HG03457 (cell line): ENCODE measurements at regions not wholly inside any gene's neighbourhood (a gene's known extent, or its start where the extent isn't known, plus 50 kb on each side); places are given as distances from the start of the nearest gene placed in this dataset.

Source experiments
- ATAC-seq: cut with Tn5 transposase; IDR thresholded peaks from one replicate; pipeline ENCODE4 v1.9.1; 2021; ENCODE audit warnings: moderate number of reproducible peaks; ENCODE audit not compliant: unreplicated experiment

DNA sequence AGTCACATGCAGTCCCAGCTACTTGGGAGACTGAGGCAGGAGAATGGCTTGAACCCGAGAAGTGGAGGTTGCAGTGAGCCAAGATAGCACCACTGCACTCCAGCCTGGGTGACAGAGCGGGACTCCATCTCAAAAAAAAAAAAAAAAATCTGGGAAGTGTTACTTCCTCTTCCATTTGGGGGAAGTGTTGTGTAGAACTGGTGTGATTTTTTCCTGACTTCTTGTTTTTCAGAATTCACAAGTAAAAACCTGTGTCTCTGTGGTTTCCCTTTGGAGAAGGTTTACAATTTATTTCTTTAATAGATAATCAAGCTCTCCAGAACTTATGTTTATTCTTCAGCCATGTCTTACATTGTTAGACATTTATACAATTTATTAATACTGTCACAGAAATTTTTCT lies 396.1 kb downstream of the BRD1 start:
- ATAC-seq, result no peak

DNA sequence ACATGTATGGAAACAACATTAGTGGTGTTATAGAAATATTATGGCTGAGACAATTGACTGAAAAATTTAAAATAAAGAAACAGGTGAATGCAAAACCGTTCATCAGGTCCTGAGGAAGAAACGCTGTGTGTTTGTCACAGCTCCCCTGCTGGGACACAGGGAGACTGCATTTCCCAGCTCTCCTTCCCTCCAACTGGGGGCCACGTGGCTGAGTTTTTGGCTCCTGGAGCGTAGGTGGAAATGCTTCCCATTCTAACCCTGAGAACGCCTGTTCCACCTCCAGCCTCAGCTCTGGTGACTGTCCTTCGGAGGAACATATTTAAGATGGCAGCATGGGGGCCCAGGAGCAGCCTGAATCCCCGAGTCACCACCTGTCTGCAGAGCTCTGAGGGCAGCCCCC lies 398.6 kb downstream of the BRD1 start:
- no peak for ATAC-seq

GRCh38 chr22:49427941-49428340 lies 399.7 kb downstream of the BRD1 start:
- no peak for ATAC-seq

DNA sequence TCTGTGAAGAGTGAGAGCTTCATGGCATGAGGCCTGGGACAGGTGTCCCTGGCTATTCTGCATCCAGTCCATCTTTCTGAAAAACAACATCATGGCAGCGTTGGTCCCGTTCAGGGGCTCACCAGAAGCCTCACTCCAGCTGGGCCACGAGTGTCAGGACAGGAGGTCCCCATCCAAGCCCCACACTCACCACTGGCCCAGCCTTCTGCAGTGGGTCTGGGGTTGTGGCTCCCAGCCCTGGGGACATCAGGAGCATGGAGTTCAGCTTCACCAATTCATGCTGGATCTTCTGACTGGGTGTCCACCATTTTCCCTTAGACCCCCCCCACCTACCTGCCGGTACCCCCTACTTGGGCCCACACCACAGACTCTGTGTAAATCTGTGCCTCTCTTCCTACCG lies 400.3 kb downstream of the BRD1 start:
- no peak for ATAC-seq

DNA sequence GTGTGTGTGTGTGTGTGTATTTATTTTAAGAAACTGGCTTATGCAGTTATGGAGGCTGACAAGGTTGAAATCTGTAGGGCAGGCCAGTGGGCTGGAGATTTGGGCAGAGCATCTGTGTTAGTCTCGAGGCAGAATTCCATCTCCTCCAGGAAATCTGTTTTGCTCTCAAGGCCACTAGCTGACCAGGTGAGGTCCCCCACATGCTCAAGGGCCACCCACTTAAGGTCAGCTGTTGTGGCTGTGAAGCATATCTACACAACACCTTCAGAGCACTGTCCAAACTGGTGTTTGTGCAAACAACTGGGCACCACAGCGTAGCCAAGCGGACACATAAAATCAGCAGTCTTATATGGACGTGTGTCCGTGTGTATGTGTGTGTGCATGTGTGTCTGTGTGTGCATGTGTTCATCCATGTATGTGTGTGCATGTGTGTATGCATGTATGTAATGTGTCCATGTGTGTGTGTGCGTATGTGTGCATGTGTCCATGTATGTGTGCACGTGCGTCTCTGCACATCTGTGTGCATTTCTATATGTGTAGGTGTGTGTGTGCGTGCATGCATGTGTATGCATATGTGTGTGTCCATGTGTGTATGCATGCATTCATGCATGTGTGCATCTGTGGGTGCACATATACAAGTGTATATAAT lies 400.9 kb downstream of the BRD1 start:
- no peak for ATAC-seq

DNA sequence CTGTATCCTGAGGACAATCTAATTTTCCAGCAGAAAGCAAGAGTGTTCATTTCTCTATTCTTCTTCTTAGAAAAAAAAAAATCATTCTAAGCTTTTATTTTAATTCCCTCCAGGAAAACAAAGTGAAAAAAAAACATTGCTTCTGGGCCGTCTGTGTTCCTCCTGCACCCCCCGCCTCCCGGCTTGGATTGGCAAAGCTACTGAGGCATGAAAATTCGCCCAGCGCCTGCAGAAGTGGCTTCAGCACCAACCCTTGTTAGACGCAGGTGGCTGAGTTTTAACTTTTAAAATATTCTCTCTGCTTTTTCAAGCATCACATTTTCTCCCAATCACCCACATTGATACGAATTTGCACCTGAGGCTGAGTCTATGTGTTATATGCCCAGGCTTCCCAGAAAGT lies 401.6 kb downstream of the BRD1 start:
- ATAC-seq, result no peak

DNA sequence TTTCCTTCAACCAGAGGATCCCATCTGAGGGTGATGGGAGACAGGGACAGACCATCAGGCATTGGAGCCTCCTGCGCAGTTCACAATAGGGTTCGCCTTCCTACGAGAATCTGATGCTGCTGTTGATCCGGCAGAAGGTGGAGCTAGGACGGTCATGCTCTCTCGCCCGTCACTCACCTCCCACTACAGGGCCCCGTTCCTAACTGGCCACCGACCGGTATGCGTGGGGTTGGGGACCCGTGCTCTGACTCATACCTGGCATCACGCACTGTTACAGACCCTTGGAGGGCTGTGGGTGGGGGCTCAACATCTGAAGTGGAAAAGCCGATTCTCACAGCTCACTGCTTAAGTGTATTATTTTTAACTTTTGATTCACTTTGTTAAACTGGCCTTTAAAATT lies 402.3 kb downstream of the BRD1 start:
- no peak for ATAC-seq

DNA sequence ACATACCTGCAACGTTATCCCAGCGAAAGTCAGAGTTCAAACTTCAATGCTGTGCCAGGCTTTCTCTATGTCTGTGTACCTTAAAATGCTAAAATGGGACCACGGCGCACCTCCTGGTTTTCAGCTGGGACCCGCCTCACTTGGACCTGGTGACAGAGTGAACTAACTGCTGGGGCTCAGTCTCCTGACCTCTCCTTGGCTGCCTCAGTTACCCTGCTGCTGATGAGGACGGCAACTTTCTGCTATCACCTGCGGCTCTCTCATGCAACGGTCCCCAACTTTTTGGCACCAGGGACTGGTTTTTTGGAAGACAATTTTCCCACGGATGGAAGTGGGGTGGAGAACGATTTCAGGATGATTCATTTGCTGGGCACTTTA lies 402.8 kb downstream of the BRD1 start:
- ATAC-seq, result no peak

DNA sequence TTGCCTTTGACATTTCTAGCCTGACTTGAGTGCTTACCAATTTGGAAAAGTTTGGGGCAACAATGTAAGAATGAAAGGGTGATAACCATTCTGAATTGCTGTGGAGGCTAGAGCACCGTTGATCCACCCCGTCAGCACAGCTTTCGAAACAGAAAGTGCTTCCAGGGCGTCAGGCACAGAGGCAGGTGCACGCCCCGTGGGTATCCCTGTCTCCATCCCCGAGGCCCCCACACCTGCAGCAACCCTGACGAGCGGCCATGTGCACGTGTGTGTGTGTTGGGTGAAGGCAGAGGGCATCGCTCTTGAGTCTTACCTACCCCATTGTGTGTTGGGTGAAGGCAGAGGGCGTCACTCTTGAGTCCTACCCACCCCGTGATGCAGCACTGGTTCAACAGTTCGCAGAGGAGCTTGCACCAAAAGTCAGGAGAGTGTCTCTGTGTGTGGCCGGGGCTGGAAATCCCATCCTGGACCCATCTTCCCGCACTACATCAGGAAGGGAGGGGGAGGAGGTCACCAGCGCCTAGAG lies 404.5 kb downstream of the BRD1 start:
- ATAC-seq, result no peak

DNA sequence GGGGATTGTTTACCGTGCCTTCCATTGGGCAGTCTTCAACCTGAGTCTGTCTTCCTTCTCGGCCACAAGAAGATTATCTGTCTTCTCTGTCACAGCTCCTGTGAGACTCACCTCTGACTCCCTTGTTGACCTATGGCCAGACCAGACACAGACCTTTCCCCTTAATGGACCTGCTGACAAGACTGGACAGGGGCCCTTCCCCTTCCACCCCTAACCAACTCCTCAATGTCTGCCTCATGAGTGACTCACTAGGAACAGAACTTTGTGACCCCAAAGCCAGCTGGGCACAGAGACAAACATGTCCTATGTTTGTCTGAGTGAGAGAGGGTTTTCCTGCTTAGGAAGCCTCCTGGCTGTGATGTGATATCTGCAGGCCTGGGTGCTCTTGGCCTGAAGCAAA lies 405.0 kb downstream of the BRD1 start:
- ATAC-seq, result no peak

DNA sequence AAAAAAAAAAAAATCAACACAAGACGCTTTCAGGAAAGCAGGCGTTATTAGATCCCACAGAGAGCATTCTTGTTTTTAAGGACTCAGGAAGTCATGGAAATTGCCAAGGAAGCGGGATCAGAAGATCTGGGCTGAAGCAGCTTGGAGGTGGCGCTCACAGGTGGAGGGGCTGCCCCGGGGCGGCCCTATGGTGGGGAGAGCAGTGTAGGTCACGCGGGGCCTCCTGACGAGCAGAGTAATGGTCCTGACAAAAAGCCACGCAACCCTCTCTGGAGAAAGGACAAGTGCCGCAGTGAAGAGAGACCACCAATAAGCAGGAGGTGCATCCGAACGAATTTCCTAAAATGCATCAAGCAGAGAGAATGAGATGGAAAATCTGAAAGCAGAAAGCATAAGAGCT lies 407.0 kb downstream of the BRD1 start:
- no peak for ATAC-seq

DNA sequence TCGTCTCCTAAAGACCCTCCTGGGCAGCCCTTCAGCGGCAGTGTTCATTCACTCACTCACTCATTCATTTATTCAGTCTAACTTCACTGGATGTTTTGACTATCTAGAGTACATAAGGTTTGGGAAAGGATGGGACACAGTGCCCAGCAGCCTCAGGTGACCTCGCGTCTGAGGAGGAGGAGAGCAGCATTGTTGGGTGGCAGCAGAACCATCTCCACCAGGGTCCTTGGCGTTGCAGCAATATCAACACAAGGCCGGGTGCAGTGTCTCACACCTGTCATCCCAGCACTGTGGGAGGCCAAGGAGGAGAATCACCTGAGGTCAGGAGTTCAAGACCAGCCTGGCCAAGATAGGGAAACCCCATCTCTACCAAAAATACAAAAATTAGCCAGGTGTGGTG lies 408.0 kb downstream of the BRD1 start:
- ATAC-seq, result no peak

GRCh38 chr22:49418943-49419342 lies 408.7 kb downstream of the BRD1 start:
- no peak for ATAC-seq

DNA sequence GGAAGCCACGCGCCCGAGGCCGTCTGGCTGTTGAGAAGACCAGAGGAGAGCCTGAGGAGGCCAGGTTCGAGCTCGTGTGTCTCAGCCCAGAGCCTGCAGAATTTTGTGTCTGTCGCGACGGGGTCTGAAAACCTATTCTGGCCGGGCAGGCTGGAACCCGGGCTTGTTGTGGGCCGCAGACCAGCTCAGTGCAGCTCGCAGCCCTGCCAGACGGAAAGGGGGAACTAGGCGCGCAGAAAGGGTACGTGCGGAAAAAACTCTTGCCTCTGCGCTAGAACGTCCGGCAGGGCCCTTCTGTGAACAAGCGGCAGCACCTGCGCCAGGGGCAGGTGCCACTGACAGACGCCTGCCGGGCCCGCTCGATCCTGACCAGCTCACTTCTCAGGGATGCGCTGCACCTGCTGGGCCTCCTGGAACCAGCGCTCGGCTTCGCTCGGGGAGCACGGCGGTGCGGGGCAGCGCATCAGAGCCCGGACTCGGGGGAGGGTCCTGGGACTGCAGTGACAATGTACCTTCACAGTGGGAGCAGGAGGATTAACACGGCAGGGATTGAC lies 409.3 kb downstream of the BRD1 start:
- ATAC-seq, result no peak

DNA sequence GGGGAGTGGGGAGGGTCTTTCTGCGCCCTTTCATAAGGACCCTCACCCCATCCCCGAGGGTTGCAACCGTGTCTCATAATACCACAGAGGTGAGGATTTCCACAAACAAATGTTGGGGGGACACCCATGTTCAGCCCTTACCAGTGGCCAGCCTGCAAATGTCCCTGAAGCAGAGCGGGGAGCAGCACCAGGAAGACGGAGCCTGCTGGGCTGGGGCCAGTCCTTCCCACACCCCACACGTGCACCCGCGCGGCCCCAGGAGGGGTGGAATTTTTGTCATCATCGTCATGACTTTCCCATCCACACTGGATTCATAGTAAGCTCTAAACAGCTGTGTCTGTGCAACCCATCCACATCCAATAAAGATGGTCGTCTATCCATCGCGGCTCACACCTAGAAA lies 409.8 kb downstream of the BRD1 start:
- no peak for ATAC-seq

- ATAC-seq, result no peak
Observed at GRCh38 chr22:49417326-49417725, 410.3 kb downstream of the BRD1 start.

GRCh38 chr22:49415151-49415951 lies 412.3 kb downstream of the BRD1 start:
- ATAC-seq, result no peak

GRCh38 chr22:49413551-49413950 lies 414.1 kb downstream of the BRD1 start:
- no peak for ATAC-seq

- no peak for ATAC-seq
Observed at GRCh38 chr22:49413146-49413545, 414.5 kb downstream of the BRD1 start.

- ATAC-seq, result no peak
Observed at GRCh38 chr22:49412236-49412635, 415.4 kb downstream of the BRD1 start.

GRCh38 chr22:49411236-49411635 lies 416.4 kb downstream of the BRD1 start:
- no peak for ATAC-seq
